Stomach smooth muscle (tissue), 2 donors: ENCODE measurements at regions not wholly inside any gene's neighbourhood (a gene's known extent, or its start where the extent isn't known, plus 50 kb on each side); places are given as distances from the start of the nearest gene placed in this dataset.

Experiments
- H3K27ac ChIP-seq: one replicate; pipeline ENCODE4 v1.7.0; 2013; ENCODE audit warnings: mild to moderate bottlenecking, low read length, inconsistent platforms
- H3K27me3 ChIP-seq, 2 donors: one replicate each; pipeline ENCODE4 v1.7.0; 2013; ENCODE audit warnings: low read length in 2 of 2; ENCODE audit not compliant: insufficient read depth in 2 of 2, control insufficient read depth in 1 of 2
- H3K36me3 ChIP-seq, 2 donors: one replicate each; pipeline ENCODE4 v1.7.0; 2013; ENCODE audit warnings: low read length in 2 of 2; ENCODE audit not compliant: control insufficient read depth in 2 of 2, insufficient read depth in 2 of 2
- H3K4me1 ChIP-seq: one replicate; pipeline ENCODE4 v1.7.0; 2013; ENCODE audit warnings: low read length; ENCODE audit not compliant: control insufficient read depth, insufficient read depth
- H3K4me3 ChIP-seq, 2 donors: one replicate each; pipeline ENCODE4 v1.7.0; 2013; ENCODE audit warnings: low read length in 2 of 2
- H3K9ac ChIP-seq, 2 donors: one replicate each; pipeline ENCODE4 v1.7.0; 2013; ENCODE audit warnings: low read length in 2 of 2, mild to moderate bottlenecking in 1 of 2
- H3K9me3 ChIP-seq, 2 donors: one replicate each; pipeline ENCODE4 v1.7.0; 2013; ENCODE audit warnings: low read length in 2 of 2; ENCODE audit not compliant: control insufficient read depth in 2 of 2
- donor health status: healthy.
- donor health status: Pancreatic carcinoma.

GRCh38 chr2:163345795-163346573 lies 389.8 kb downstream of the FIGN start:
- no peaks in the 10 kb centered on the region for H3K9me3 ChIP-seq
- no peak overlapping the region for H3K27ac ChIP-seq
- no peaks in the 10 kb centered on the region for H3K4me1 ChIP-seq
- no peaks in the 10 kb centered on the region for H3K27me3 ChIP-seq
- no peaks in the 10 kb centered on the region for H3K36me3 ChIP-seq
- H3K9ac ChIP-seq: no peak overlapping the region
- H3K4me3 ChIP-seq: no peak overlapping the region

GRCh38 chr2:163343316-163343715 lies 392.5 kb downstream of the FIGN start:
- H3K36me3 ChIP-seq: no peaks in the 10 kb centered on the region
- H3K27ac ChIP-seq: no peak overlapping the region
- H3K4me1 ChIP-seq: no peaks in the 10 kb centered on the region
- H3K9me3 ChIP-seq: no peaks in the 10 kb centered on the region
- H3K4me3 ChIP-seq: no peak overlapping the region
- H3K27me3 ChIP-seq: no peaks in the 10 kb centered on the region
- no peak overlapping the region for H3K9ac ChIP-seq

- Histone ChIP-seq H3K36me3 (no peaks in the 10 kb centered on the region), H3K27me3 (no peaks in the 10 kb centered on the region), H3K4me3 (no peak overlapping the region), H3K27ac (no peak overlapping the region), H3K9me3 (no peaks in the 10 kb centered on the region), H3K9ac (no peak overlapping the region), H3K4me1 (no peaks in the 10 kb centered on the region)
Observed at GRCh38 chr2:163341426-163341825, 394.4 kb downstream of the FIGN start.

- H3K9me3 ChIP-seq: no peaks in the 10 kb centered on the region
- H3K4me3 ChIP-seq: no peak overlapping the region
- H3K4me1 ChIP-seq: no peaks in the 10 kb centered on the region
- no peak overlapping the region for H3K9ac ChIP-seq
- no peaks in the 10 kb centered on the region for H3K27me3 ChIP-seq
- H3K36me3 ChIP-seq: no peaks in the 10 kb centered on the region
- no peak overlapping the region for H3K27ac ChIP-seq
Observed at GRCh38 chr2:163338270-163338669, 397.5 kb downstream of the FIGN start.

- Histone ChIP-seq H3K27me3 (no peaks in the 10 kb centered on the region), H3K9me3 (no peaks in the 10 kb centered on the region), H3K27ac (no peak overlapping the region), H3K36me3 (no peaks in the 10 kb centered on the region), H3K4me3 (no peak overlapping the region), H3K9ac (no peak overlapping the region), H3K4me1 (no peaks in the 10 kb centered on the region)
Observed at GRCh38 chr2:163324677-163325076, 411.1 kb downstream of the FIGN start.

- H3K4me1 ChIP-seq: no peaks in the 10 kb centered on the region
- no peak overlapping the region for H3K4me3 ChIP-seq
- no peak overlapping the region for H3K27ac ChIP-seq
- H3K9ac ChIP-seq: no peak overlapping the region
- no peaks in the 10 kb centered on the region for H3K36me3 ChIP-seq
- H3K9me3 ChIP-seq: no peaks in the 10 kb centered on the region
- H3K27me3 ChIP-seq: no peaks in the 10 kb centered on the region
Observed at GRCh38 chr2:163319006-163319405, 416.8 kb downstream of the FIGN start.

GRCh38 chr2:163314712-163315111 lies 421.1 kb downstream of the FIGN start:
- no peak overlapping the region for H3K27ac ChIP-seq

GRCh38 chr2:163312713-163313112 lies 423.1 kb downstream of the FIGN start:
- Histone ChIP-seq H3K4me1 (no peaks in the 10 kb centered on the region), H3K27ac (no peak overlapping the region), H3K36me3 (no peaks in the 10 kb centered on the region), H3K9ac (no peak overlapping the region), H3K4me3 (no peak overlapping the region), H3K27me3 (no peaks in the 10 kb centered on the region), H3K9me3 (no peaks in the 10 kb centered on the region)

More at GRCh38 chr2:163314712-163315111, 421.1 kb downstream of the FIGN start:
- Histone ChIP-seq H3K36me3 (no peaks in the 10 kb centered on the region), H3K4me1 (no peaks in the 10 kb centered on the region), H3K4me3 (no peak overlapping the region), H3K9ac (no peak overlapping the region), H3K9me3 (no peaks in the 10 kb centered on the region), H3K27me3 (no peaks in the 10 kb centered on the region)

GRCh38 chr2:163306647-163307046 lies 429.2 kb downstream of the FIGN start:
- H3K27ac ChIP-seq: no peak overlapping the region
- no peaks in the 10 kb centered on the region for H3K4me1 ChIP-seq
- H3K9me3 ChIP-seq: no peaks in the 10 kb centered on the region
- no peaks in the 10 kb centered on the region for H3K27me3 ChIP-seq
- H3K4me3 ChIP-seq: no peak overlapping the region
- no peaks in the 10 kb centered on the region for H3K36me3 ChIP-seq
- H3K9ac ChIP-seq: no peak overlapping the region

- Histone ChIP-seq H3K36me3 (no peaks in the 10 kb centered on the region), H3K27me3 (no peaks in the 10 kb centered on the region), H3K4me1 (no peaks in the 10 kb centered on the region), H3K27ac (no peak overlapping the region), H3K9ac (no peak overlapping the region), H3K9me3 (no peaks in the 10 kb centered on the region), H3K4me3 (no peak overlapping the region)
Observed at GRCh38 chr2:163302141-163302540, 433.7 kb downstream of the FIGN start.

GRCh38 chr2:163291790-163292189 lies 444.0 kb downstream of the FIGN start:
- no peaks in the 10 kb centered on the region for H3K36me3 ChIP-seq
- H3K9ac ChIP-seq: no peak overlapping the region
- H3K4me3 ChIP-seq: no peak overlapping the region
- H3K27ac ChIP-seq: no peak overlapping the region
- H3K27me3 ChIP-seq: no peaks in the 10 kb centered on the region
- H3K9me3 ChIP-seq: no peaks in the 10 kb centered on the region
- H3K4me1 ChIP-seq: no peaks in the 10 kb centered on the region
